Psoas muscle (tissue), 7 donors: ENCODE measurements at regions not wholly inside any gene's neighbourhood (a gene's known extent, or its start where the extent isn't known, plus 50 kb on each side); places are given as distances from the start of the nearest gene placed in this dataset.
A peak's percentile ranks its signal among the peaks of the same experiment; 100 is the strongest.

Experiments
- ATAC-seq, 4 donors: fragments of 200-7000 bp; cut with Tn5 transposase; one replicate each; pipeline ENCODE4 v1.9.1; 2020; ENCODE audit warnings: moderate library complexity in 3 of 4, mild to moderate bottlenecking in 2 of 4
- DNase-seq, 2 donors: peaks; one replicate each; pipeline ENCODE4 v3.0.0-alpha.2; 2020
- H3K27ac ChIP-seq: fragments of 200-600 bp; one replicate; pipeline ENCODE4 v1.8.0; 2022
- H3K27me3 ChIP-seq, 3 donors: fragments of 200-600 bp in 1 of 3; one replicate each; pipeline versions ENCODE4 v1.6.1 to v1.8.0; 2013 to 2022; ENCODE audit warnings: low read length in 2 of 3, mild to moderate bottlenecking in 2 of 3, moderate library complexity in 1 of 3; ENCODE audit not compliant: insufficient read depth in 3 of 3
- H3K36me3 ChIP-seq, 2 donors: fragments of 200-600 bp in 1 of 2; one replicate each; pipeline versions ENCODE4 v1.6.1 to v1.8.0; 2013 to 2022; ENCODE audit warnings: low read depth in 1 of 2, mild to moderate bottlenecking in 1 of 2, moderate library complexity in 1 of 2; ENCODE audit not compliant: insufficient read depth in 1 of 2
- H3K4me1 ChIP-seq: fragments of 200-600 bp; one replicate; pipeline ENCODE4 v1.8.0; 2022
- H3K4me3 ChIP-seq: fragments of 200-600 bp; one replicate; pipeline ENCODE4 v1.8.0; 2022; ENCODE audit warnings: mild to moderate bottlenecking
- H3K9me3 ChIP-seq: fragments of 200-600 bp; one replicate; pipeline ENCODE4 v1.8.0; 2022
- CTCF ChIP-seq: fragments of 200-600 bp; IDR thresholded peaks from one replicate; pipeline ENCODE4 v1.8.0; 2022; ENCODE audit warnings: antibody characterized with exemption
- WGBS, 3 donors: extraction: QIAGEN DNeasy Blood & Tissue Kit; methylation state at CpG; one replicate each; pipeline versions ENCODE4 v1.1.6 to v1.1.7; 2013; 5-methylcytosine and 5-hydroxymethylcytosine counted together
- intact Hi-C, 2 donors: fragments of 100-400 bp; cut with DNase I; formaldehyde crosslinking; loops; one replicate each; pipeline versions ENCODE4 v1.11.0 to v1.14.2; 2022
- donor health status: healthy with polysubstance abuse.
- donor health status: DM: no; HTN: no; CAD: no; lungs with moderate emphysema.
- donor health status: Bipolar disorder and iron deficiency.
- donor health status: healthy.
- donor health status: DM: yes; HTN: yes; CAD: no.
- donor health status: DM: no; HTN: no; CAD: no.
- donor health status: DM: yes; HTN: yes; CAD: no.

GRCh38 chr6:170483413-170483812 is 69.7 kb downstream of the PSMB1 start:
- no peak overlapping the region for H3K4me3 ChIP-seq
- ATAC-seq (no peak), DNase-seq (no peak)
- H3K27me3 ChIP-seq = no peaks in the 10 kb centered on the region
- 92 to 95% (median 95%) methylated on average over 2 of the region's 2 CpGs for WGBS, 3 donors
- TF ChIP-seq CTCF = no peak
- no peak overlapping the region for H3K27ac ChIP-seq
- no peaks in the 10 kb centered on the region for H3K36me3 ChIP-seq
- H3K4me1 ChIP-seq = no peaks in the 10 kb centered on the region
- H3K9me3 ChIP-seq = no peaks in the 10 kb centered on the region
- intact Hi-C loops = no loop called here

DNA sequence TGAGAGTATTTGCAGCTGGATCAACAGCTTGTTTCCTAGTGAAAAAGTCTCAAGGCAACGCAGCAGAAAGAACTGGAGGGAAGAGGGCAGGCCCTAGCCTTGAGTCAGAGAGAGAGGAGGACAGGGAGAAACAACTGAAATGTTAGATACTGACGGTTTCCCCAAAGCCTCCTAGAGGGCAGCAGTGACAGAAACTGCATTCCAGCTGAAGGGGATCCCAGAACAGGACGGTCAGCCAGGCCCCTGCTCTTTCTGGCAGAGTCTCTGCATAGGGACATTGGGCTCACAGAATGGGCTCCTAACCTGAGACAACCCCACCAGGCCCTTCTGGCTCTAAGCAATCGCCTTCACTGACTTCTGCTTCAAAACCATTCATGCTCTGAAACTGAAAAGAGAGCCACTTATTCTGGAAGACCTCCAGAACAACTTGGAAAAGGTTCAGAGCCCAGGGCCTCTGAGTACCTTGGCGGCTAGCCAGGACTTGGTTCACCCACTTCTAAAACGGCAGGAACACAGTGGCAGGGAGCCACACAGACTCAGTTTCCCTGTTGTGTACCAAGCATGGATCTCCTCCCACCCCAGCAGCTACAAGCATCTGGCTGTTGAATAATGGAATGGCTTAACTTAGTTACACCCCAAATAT is 72.9 kb downstream of the PSMB1 start:
- Histone ChIP-seq H3K27ac (no peak overlapping the region), H3K9me3 (no peaks in the 10 kb centered on the region)

DNA sequence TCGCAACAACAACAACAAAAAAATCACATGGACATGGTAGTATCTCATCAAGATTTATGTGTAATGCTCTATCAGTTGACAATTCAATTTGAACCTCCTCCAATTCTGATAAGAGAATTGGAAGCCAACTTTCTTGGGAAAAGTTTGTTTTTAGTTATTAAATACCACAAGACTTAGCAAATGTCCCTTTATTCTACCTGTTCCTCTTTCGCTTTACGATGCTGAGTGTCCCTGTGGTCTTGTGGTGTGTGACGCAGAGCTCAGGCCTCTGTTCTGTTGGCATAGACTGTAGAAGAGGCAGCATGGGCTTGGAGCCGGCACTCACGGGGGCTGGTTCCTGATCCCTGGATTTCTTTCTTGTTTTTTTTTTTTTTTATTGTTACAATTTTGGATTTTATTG is 76.7 kb downstream of the PSMB1 start:
- Histone ChIP-seq H3K27me3 (no peaks in the 10 kb centered on the region), H3K36me3 (no peaks in the 10 kb centered on the region), H3K27ac (no peak overlapping the region), H3K4me1 (no peaks in the 10 kb centered on the region), H3K9me3 (no peaks in the 10 kb centered on the region), H3K4me3 (no peak overlapping the region)
- TF ChIP-seq CTCF = no peak
- ATAC-seq (no peak), DNase-seq (no peak)
- intact Hi-C loops = no loop called here
- WGBS, 3 donors = 91 to 98% (median 97%) methylated on average over 6 of the region's 6 CpGs

More for the DNA sequence above, 72.9 kb downstream of the PSMB1 start:
- DNase-seq (no peak), ATAC-seq (peak; percentile 39 to 82 (median 68))
- TF ChIP-seq CTCF = no peak
- intact Hi-C loops = no loop called here
- H3K27me3 ChIP-seq = no peaks in the 10 kb centered on the region
- H3K4me1 ChIP-seq = no peaks in the 10 kb centered on the region
- H3K4me3 ChIP-seq = no peak overlapping the region
- 21 to 29% (median 21%) methylated on average over 6 of the region's 6 CpGs for WGBS, 3 donors
- no peaks in the 10 kb centered on the region for H3K36me3 ChIP-seq

DNA sequence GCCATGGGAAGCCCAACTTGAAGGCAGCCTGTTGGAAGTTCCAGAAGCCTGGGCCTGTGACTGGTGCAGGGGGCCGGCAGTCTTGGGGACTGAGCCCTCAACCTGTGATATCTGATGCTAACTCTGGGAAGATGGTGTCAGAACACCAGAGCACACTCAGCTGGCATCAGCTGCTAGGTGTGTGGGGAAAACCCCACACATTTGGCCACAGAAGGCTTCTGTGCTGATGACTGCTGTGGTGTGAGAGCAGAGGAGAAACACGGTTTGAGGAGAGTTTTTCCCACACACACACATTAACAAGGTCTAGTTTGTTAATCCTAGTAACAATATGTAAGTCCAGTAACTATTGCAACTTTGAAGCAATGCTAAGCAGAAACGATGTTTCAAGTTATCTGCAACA is 78.0 kb downstream of the PSMB1 start:
- H3K4me3 ChIP-seq = no peak overlapping the region
- H3K27ac ChIP-seq = no peak overlapping the region
- intact Hi-C loops = no loop called here
- H3K4me1 ChIP-seq = no peaks in the 10 kb centered on the region
- ATAC-seq (no peak), DNase-seq (no peak)
- WGBS, 3 donors = 81 to 86% (median 83%) methylated on average over 3 of the region's 3 CpGs
- no peaks in the 10 kb centered on the region for H3K9me3 ChIP-seq
- no peaks in the 10 kb centered on the region for H3K27me3 ChIP-seq
- TF ChIP-seq CTCF = no peak
- H3K36me3 ChIP-seq = no peaks in the 10 kb centered on the region

DNA sequence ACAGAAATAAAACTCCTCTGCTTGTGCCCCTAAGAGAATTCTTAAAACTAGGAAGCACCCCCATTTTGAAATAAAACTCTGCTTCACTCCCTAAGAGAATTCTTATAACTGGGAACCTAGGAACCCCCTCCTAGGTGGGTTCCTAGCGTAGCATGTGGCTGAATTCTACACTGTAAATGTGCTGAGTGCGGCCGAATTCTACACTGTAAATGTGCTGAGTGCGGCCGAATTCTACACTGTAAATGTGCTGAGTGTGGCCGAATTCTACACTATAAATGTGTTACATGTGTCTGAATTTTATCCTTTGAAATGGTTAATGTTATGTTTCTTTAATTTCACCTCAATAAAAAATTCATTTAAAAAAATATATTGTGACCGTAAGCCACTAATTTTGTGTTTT is 79.3 kb downstream of the PSMB1 start:
- intact Hi-C loops = no loop called here
- H3K4me1 ChIP-seq = no peaks in the 10 kb centered on the region
- H3K9me3 ChIP-seq = no peaks in the 10 kb centered on the region
- no peak for DNase-seq
- H3K27me3 ChIP-seq = no peaks in the 10 kb centered on the region
- no peak for TF ChIP-seq CTCF
- no peak overlapping the region for H3K27ac ChIP-seq
- ATAC-seq = peak in 1 of 4 donors; percentile 49
- H3K36me3 ChIP-seq = no peaks in the 10 kb centered on the region
- H3K4me3 ChIP-seq = no peak overlapping the region
- 88 to 98% (median 92%) methylated on average over 7 of the region's 7 CpGs for WGBS, 3 donors
